GM12878 (cell line): ENCODE measurements at regions not wholly inside any gene's neighbourhood (a gene's known extent, or its start where the extent isn't known, plus 50 kb on each side); places are given as distances from the start of the nearest gene placed in this dataset.

Experiments
- ATAC-seq: fragments of 200-7000 bp; cut with Tn5 transposase; 3 replicates; pipeline ENCODE4 v1.9.1; 2020; ENCODE audit warnings: mild to moderate bottlenecking, moderate library complexity
- BruUV-seq: library from RNA; stranded (reverse); fragments of 400-500 nt; replicated peaks from 2 replicates; lab custom pipeline; 2021; lab: Mats Ljungman, UMichigan
- CTCF ChIA-PET: fragments of 300-600 bp; sonication (Branson Sonifier 250); formaldehyde crosslinking; extraction: SDS; loops from one replicate; lab custom pipeline; 2021; ENCODE audit warnings: inconsistent platforms; lab: Yijun Ruan, JAX
- POLR2A ChIA-PET: fragments of 350-600 bp; formaldehyde crosslinking; extraction: SDS; loops from one replicate; lab custom pipeline; 2021; ENCODE audit warnings: inconsistent platforms; lab: Charles Lee
- RAD21 ChIA-PET: fragments of 300-600 bp; sonication (Branson Sonifier 250); formaldehyde crosslinking; loops from one replicate; lab custom pipeline; 2023; ENCODE audit warnings: antibody characterized with exemption; ENCODE audit not compliant: unreplicated experiment; lab: Charles Lee
- SMC1A ChIA-PET: fragments of 300-600 bp; sonication (Branson Sonifier 250); formaldehyde crosslinking; loops from one replicate; lab custom pipeline; 2023; ENCODE audit not compliant: unreplicated experiment, uncharacterized antibody; lab: Charles Lee
- DNase-seq: peaks from one replicate; pipeline ENCODE4 v3.0.0-alpha.2; 2011; ENCODE audit warnings: low read depth, low spot score
- FAIRE-seq: peaks from 3 replicates; lab custom pipeline; 2011; peaks lifted over from hg19 to GRCh38; lab: Jason Lieb, UNC
- H2AFZ ChIP-seq: 2 replicates; pipeline ENCODE4 v1.6.0; 2011; ENCODE audit warnings: low read depth, low read length, control low read depth; ENCODE audit not compliant: control insufficient read depth
- H3K27ac ChIP-seq: 2 replicates; pipeline ENCODE4 v1.5.1; 2011; ENCODE audit warnings: control low read depth; ENCODE audit not compliant: control insufficient read depth, insufficient read depth
- H3K27me3 ChIP-seq, 2 experiments: replicated peaks in 1 of 2; 2 replicates each; pipeline versions ENCODE4 v1.6.0 to v1.6.1; 2011; ENCODE audit warnings: low read length in 1 of 2; ENCODE audit not compliant: control insufficient read depth in 2 of 2, insufficient read depth in 2 of 2
- H3K36me3 ChIP-seq, 2 experiments: 2 replicates each; pipeline ENCODE4 v1.5.1; 2011; ENCODE audit warnings: low read length in 1 of 2; ENCODE audit not compliant: control insufficient read depth in 2 of 2, insufficient read depth in 2 of 2
- H3K4me1 ChIP-seq: 2 replicates; pipeline ENCODE4 v1.6.1; 2011; ENCODE audit warnings: mild to moderate bottlenecking, low read length, moderate library complexity, mixed read lengths; ENCODE audit not compliant: control insufficient read depth, insufficient read depth
- H3K4me2 ChIP-seq: 2 replicates; pipeline ENCODE4 v1.6.0; 2011; ENCODE audit warnings: control low read depth; ENCODE audit not compliant: control insufficient read depth, insufficient read depth
- H3K4me3 ChIP-seq: fragments of 200-600 bp; sonication (generic); 2 replicates; pipeline ENCODE4 v1.5.1; 2016
- H3K79me2 ChIP-seq: 2 replicates; pipeline ENCODE4 v1.6.0; 2011; ENCODE audit warnings: low read length; ENCODE audit not compliant: control insufficient read depth, insufficient read depth
- H3K9ac ChIP-seq: 2 replicates; pipeline ENCODE4 v1.8.0; 2011; ENCODE audit warnings: low read length, control low read depth, mixed read lengths; ENCODE audit not compliant: control insufficient read depth, insufficient read depth
- H3K9me3 ChIP-seq: replicated peaks from 3 replicates; pipeline ENCODE4 v1.5.1; 2011; ENCODE audit warnings: mild to moderate bottlenecking, low read length; ENCODE audit not compliant: control insufficient read depth, insufficient read depth
- H4K20me1 ChIP-seq: 2 replicates; pipeline ENCODE4 v1.6.0; 2011; ENCODE audit not compliant: control insufficient read depth, insufficient read depth
- CHD1 ChIP-seq: IDR thresholded peaks from 2 replicates; pipeline ENCODE4 v1.6.1; 2012; ENCODE audit warnings: low read depth, low read length, improper control_type of control experiment
- CHD2 ChIP-seq: IDR thresholded peaks from 2 replicates; pipeline ENCODE4 v1.6.1; 2011; ENCODE audit warnings: low read depth, low read length, improper control_type of control experiment, borderline replicate concordance
- CREM ChIP-seq: IDR thresholded peaks from 2 replicates; pipeline ENCODE4 v1.6.1; 2014; ENCODE audit warnings: antibody characterized with exemption, low read depth
- DPF2 ChIP-seq: fragments of 450-650 bp; IDR thresholded peaks from 2 replicates; pipeline ENCODE4 v1.6.1; 2017; ENCODE audit warnings: mild to moderate bottlenecking
- EP300 ChIP-seq, 2 experiments: fragments of 150-350 bp in 1 of 2; IDR thresholded peaks; 2 replicates each; pipeline ENCODE4 v1.6.1; 2011 to 2012; ENCODE audit warnings: low read depth in 2 of 2, low read length in 2 of 2, borderline replicate concordance in 1 of 2, improper control_type of control experiment in 1 of 2, inconsistent platforms in 1 of 2; ENCODE audit not compliant: control insufficient read depth in 1 of 2
- ETV6 ChIP-seq, 2 experiments: fragments of 450-650 bp in 1 of 2; IDR thresholded peaks in 1 of 2; conservative IDR thresholded peaks in 1 of 2; 2 replicates each; pipeline ENCODE4 v1.6.1; 2014; ENCODE audit warnings: antibody characterized with exemption in 1 of 2, borderline replicate concordance in 1 of 2, low read depth in 1 of 2, mild to moderate bottlenecking in 1 of 2, moderate library complexity in 1 of 2
- GATAD2B ChIP-seq: fragments of 450-650 bp; conservative IDR thresholded peaks from 2 replicates; pipeline ENCODE4 v1.6.1; 2017; ENCODE audit warnings: low read depth, mild to moderate bottlenecking, moderate library complexity
- IRF3 ChIP-seq: fragments of 450-650 bp; IDR thresholded peaks from 2 replicates; pipeline ENCODE4 v1.6.1; 2014; ENCODE audit warnings: mild to moderate bottlenecking
- IRF5 ChIP-seq: fragments of 450-650 bp; IDR thresholded peaks from 2 replicates; pipeline ENCODE4 v1.6.1; 2017; ENCODE audit warnings: borderline replicate concordance
- MEF2A ChIP-seq: IDR thresholded peaks from 2 replicates; pipeline ENCODE4 v1.6.1; 2011; ENCODE audit warnings: low read depth, mild to moderate bottlenecking, low read length, moderate library complexity; ENCODE audit not compliant: insufficient read depth
- MXI1 ChIP-seq: fragments of 150-350 bp; IDR thresholded peaks from 2 replicates; pipeline ENCODE4 v1.6.1; 2011; ENCODE audit warnings: low read depth, mild to moderate bottlenecking, inconsistent platforms, low read length, improper control_type of control experiment
- PAX5 ChIP-seq: IDR thresholded peaks from 2 replicates; pipeline ENCODE4 v1.6.1; 2011; ENCODE audit warnings: low read depth, low read length, borderline replicate concordance
- PML ChIP-seq: IDR thresholded peaks from 2 replicates; pipeline ENCODE4 v1.6.1; 2012; ENCODE audit warnings: low read length, inconsistent platforms
- RB1 ChIP-seq: fragments of 450-650 bp; formaldehyde crosslinking; IDR thresholded peaks from 2 replicates; pipeline ENCODE4 v1.6.1; 2017; ENCODE audit warnings: mild to moderate bottlenecking, borderline replicate concordance
- REST ChIP-seq: IDR thresholded peaks from 2 replicates; pipeline ENCODE4 v1.6.1; 2012; ENCODE audit warnings: mild to moderate bottlenecking, low read depth, low read length
- USF2 ChIP-seq: IDR thresholded peaks from 2 replicates; pipeline ENCODE4 v1.6.1; 2011; ENCODE audit warnings: low read depth, low read length, improper control_type of control experiment, borderline replicate concordance
- ZNF274 ChIP-seq: IDR thresholded peaks from one replicate; pipeline ENCODE4 v1.8.0; 2011; ENCODE audit not compliant: insufficient read length, insufficient read depth
- WGBS: methylation state at CpG from one replicate; pipeline ENCODE4 v1.1.6; 2016; ENCODE audit warnings: low lambda C conversion rate; ENCODE audit not compliant: insufficient replicate concordance, insufficient coverage; ENCODE audit errors: missing lambda C conversion rate; 5-methylcytosine and 5-hydroxymethylcytosine counted together
- in situ Hi-C: fragments of 300-500 bp; cut with MboI; formaldehyde crosslinking; loops from 9 replicates; pipeline ENCODE4 v1.14.3; 2018; ENCODE audit warnings: mixed read lengths
- intact Hi-C: fragments of 100-400 bp; cut with micrococcal nuclease; formaldehyde crosslinking; loops from one replicate; pipeline ENCODE4 v1.14.2; 2022; ENCODE audit not compliant: unreplicated experiment

- ChIA-PET RAD21 (no interaction called here), SMC1A (no interaction called here), POLR2A (no interaction called here), CTCF (no interaction called here)
- Histone ChIP-seq H3K27me3 (no peaks in the 10 kb centered on the region), H3K9ac (no peak overlapping the region), H3K4me3 (no peak overlapping the region), H3K79me2 (no peaks in the 10 kb centered on the region), H3K4me2 (no peak overlapping the region), H3K9me3 (no peaks in the 10 kb centered on the region; the same call in 2 of the 3 replicates), H2AFZ (no peak overlapping the region), H3K36me3 (no peaks in the 10 kb centered on the region), H4K20me1 (no peaks in the 10 kb centered on the region), H3K27ac (no peak overlapping the region), H3K4me1 (no peaks in the 10 kb centered on the region)
- intact Hi-C loops (no loop called here), in situ Hi-C loops (no loop called here)
- 90% methylated on average over 1 of the region's 1 CpG for WGBS
- ATAC-seq: no peak
- DNase-seq: no peak
- no peak for FAIRE-seq
- no TSS peak for BruUV-seq
- TF ChIP-seq DPF2: no peak
- TF ChIP-seq CREM: no peak
- TF ChIP-seq PAX5: no peak
- no peak for TF ChIP-seq RB1
- TF ChIP-seq CHD2: no peak
- no peak for TF ChIP-seq GATAD2B
- TF ChIP-seq ETV6 (conservative IDR thresholded peaks at IDR 0.05 in 1 of 2, IDR thresholded peaks at IDR 0.05 in 1 of 2; ENCODE audit: borderline replicate concordance in 1 of 2, low read depth in 1 of 2): no peak
- TF ChIP-seq MEF2A: no peak
- no peak for TF ChIP-seq IRF3
- TF ChIP-seq MXI1: no peak
- TF ChIP-seq USF2: no peak
- no peak for TF ChIP-seq CHD1
- no peak for TF ChIP-seq ZNF274
- TF ChIP-seq REST: no peak
- no peak for TF ChIP-seq EP300 (IDR thresholded peaks at IDR 0.05; ENCODE audit: borderline replicate concordance in 1 of 2, control insufficient read depth in 1 of 2, low read depth in 2 of 2, low read length in 2 of 2)
- no peak for TF ChIP-seq IRF5
- TF ChIP-seq PML: no peak
Observed at GRCh38 chr9:79104216-79104615, 467.5 kb upstream of the TLE4 start.
